ENCODE measurements at regions not wholly inside any gene's neighbourhood (a gene's known extent, or its start where the extent isn't known, plus 50 kb on each side); places are given as distances from the start of the nearest gene placed in this dataset.

DNA sequence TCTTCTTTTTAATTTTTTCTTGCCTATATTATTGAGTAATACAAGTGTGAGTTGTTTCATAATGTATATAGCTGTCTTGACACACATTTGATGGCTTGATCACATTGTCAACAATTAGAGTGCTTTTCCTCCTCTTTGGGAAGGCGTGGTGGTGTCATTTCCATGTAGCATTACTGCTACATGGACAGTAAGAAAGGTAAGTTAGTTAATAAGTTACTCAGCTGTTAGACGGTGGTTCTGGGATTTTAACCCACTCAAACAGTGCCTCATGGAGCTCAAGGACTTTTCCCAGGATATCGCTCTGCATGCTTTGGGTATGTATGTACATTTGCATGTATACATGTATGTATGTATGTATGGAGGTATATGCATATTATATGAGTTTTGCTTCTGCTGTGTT is 94.6 kb downstream of the HAPSTR1 start:
- DNase-seq (ENCODE audit: low spot score): no peak

DNA sequence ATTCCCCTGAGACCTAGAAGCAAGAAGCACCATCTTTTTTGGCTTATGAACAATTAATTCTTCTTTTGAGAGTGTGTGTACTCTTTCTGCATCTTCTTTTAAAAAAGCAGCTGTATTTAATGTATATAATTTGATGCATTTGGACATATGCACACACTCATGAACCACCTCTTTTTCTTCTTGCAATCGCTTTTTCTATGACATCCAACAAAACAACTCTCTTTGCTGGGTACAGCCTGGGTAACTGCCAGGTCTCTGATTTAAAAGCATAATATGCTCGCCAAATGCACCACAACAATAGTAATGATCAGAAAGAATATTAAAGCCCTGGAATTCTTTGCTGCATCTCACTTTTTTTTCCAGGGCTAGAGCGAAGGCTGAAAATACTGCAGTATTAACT is 97.3 kb downstream of the HAPSTR1 start:
- DNase-seq (ENCODE audit: low spot score): no peak

DNA sequence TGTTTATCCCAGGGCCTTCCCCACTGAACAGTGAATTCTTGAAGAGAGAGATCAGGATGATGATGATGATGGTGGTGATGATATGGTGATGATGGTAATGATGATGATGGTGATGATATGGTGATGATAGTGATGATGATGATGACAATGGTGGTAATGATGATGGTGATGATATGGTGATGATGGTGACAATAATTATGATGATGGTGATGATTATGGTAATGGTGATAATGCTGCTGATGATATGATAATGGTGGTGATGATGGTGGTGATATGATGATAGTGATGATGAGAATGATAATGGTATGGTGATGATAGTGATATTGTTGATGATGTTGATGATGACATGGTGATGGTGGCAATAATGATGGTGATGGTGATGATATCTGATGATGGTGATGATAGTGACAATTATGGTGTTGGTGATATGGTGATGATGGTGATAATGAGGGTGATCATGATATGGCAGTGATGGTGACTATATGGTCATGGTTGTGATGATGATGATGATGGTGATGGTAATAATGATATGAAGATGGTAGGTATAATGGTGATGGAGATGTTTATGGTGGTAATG is 99.9 kb downstream of the HAPSTR1 start:
- no peak for DNase-seq (ENCODE audit: low spot score)

DNA sequence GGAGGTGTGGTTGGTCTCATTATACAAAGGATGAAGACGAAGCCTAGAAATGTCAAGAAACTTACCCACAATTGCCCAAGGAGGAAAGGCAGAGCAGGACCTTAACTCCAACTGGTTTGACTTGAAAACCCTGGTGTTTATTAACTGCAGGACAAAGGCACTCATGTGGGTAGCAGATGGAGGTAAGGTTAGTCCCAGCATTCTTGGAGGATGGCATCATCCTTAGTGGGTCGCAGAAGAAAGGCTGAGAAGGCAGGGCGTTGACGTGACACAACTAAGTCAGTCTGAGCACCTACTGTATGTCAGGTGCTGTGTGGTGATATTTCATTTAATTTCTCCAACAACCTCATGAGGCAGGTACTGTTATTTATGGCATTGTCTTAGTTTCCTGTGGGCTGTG is 101.3 kb downstream of the HAPSTR1 start:
- DNase-seq (ENCODE audit: low spot score): no peak

DNA sequence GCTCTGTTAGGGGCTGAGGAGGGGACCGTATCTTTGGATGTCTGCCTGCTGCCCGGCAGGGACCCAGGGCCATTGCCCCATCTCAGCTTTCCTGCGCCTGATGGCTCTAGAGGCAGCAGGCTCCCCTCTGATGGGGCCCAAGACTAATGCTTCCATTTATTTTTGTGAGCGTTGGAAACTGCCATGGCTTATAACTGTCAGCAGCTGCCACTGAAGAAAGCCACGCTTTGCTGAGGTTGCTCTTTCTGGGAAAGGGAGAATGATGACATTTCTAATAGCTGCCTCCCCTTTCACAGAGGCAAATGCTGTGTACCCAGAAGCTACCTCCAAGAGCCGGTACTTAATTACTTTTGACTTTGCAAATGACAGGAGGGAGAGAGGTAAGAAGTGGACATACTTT is 103.8 kb downstream of the HAPSTR1 start:
- no peak for DNase-seq (ENCODE audit: low spot score)

DNA sequence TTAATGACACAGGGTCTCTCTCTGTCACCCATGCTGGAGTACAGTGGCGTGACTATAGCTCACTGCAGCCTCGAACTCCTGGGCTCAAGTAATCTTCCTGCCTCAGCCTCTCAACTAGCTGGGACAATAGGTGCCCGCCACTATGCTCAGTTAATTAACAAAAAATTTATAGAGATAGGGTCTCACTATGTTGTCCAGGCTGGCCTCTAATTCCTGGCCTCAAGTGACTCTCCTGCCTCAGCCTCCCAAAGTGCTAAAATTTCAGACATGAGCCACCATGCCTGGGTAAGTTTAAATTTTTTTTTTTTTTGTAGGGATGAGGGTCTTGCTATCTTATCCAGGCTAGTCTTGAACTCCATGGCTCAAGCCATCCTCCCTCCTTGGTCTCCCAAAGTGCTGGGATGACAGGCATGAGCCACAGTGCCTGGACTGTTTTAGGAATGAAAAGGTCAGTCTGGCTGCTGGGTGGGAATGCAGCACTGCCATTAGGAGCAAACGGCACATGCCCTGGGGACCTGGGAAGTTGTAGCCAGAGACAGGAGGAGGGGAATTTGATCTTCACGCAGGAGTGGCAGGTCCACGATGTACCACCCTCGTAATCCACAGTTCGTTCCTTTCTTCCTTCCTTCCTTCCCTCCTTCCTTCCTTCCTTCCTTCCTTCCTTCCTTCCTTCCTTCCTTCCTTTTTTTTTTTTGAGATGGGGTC is 106.7 kb downstream of the HAPSTR1 start:
- DNase-seq (ENCODE audit: low spot score): no peak

DNA sequence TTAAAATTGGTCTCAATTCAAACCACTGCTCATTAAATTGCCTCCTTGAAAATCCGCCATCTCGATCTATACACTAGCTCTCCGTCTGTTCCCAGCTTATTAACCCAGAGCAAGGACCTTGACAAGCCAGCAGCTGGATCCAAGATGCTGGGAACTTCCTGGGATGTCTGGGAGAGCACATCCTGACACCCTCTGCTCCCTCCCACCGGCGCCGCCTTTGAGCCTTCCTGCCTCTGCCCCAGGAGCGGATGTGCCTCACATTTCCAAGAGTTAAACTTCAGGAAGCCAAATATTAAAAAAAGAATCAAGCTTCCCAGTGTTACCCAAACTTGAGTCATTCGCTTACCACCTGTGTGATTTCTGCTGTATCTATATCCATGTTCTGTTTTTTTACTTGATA is 107.9 kb downstream of the HAPSTR1 start:
- no peak for DNase-seq (ENCODE audit: low spot score)

DNA sequence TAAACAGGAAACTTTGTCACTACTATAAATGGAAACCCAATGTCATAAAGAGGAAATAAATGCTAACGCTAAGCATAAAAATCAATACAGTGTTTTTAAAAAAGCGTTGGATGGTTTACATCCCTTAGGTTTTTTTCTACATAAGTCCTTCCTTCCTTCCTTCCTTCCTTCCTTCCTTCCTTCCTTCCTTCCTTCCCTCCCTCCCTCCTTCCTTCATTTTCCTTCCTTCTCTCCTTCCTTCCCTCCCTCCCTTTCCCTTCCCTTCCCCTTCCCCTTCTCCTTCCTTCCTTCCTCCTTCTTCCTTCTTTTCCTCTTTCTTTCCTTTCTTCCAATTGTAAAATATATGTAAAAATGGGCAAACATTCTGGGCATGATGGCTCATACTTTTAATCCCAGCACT is 108.3 kb downstream of the HAPSTR1 start:
- no peak for DNase-seq (ENCODE audit: low spot score)

DNA sequence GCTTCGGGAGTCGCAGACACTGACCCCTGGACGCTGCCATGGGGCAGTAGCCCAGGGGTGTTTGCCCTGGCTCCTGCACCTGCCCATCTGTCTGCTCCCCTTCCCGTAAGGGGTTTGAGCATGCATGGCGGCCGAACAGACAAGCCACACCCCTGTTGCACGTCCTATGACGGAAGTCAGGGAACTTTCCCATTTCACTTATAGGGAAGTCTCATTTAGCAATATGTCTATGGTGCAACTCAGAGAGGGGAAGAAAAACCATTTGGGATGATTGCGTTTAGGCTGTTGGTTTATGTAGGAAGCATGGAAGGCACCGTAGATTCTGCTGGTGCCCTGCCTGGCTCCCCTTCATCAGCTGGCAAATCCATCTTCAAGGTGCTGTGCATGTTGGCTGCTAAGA is 112.5 kb downstream of the HAPSTR1 start:
- no peak for DNase-seq (ENCODE audit: low spot score)

DNA sequence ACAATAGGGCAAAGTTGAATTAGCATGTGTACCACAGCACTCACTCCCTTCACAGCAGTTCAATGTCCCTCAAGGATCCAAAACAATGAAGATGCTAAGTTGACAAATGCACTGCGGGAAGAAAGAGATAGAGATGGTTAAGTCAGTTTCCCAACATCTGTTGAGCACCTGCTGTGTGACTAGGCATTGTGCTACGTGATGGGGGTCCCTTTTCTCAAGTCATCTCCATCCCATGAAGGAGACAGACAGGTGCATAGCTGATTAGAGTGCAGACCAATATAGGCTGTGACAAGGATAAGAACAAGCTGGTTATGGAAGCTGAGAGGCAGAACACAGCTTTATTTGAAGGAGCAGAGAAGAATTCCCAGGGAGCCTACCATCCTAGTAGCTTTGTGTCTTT is 114.2 kb downstream of the HAPSTR1 start:
- no peak for DNase-seq (ENCODE audit: low spot score)

DNA sequence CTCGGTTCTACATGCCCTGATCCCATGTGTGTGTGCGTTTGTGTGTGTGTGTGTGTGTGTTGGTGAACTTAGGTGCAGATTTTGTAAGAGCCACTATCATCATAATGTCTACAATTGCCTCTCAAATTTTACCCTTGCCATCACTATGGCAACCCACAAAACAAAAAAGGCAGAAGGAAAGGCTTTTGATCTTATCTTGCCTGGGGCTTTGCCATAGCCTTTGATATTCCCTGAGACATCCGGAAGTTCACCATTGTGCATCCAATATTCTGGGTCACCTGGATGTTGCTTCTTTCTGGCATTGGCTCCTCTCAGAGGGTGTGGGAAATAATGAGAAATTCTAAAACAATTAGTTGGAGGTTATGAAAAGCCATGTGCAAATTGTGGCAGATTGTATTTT is 114.7 kb downstream of the HAPSTR1 start:
- DNase-seq (ENCODE audit: low spot score): no peak

DNA sequence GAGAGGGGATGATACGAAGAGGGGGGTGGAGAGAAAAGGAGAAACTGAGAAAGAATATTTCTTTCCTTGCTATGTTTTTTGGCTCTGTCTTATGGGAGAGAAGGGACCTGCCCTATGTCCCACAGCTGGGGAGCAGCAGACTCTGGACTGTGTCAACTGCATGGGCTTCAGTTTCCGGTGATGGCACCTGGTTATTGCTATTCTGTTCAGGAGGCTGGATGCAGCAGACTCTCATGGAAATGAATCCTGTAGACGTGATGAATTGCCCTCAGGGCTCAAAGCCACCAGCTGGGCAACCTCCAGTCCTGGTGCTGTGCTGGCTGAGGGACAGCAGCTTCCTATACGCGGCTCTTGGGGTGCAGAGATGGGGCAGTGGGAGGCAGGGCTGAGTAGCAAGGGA is 121.2 kb downstream of the HAPSTR1 start:
- DNase-seq (ENCODE audit: low spot score): no peak

DNA sequence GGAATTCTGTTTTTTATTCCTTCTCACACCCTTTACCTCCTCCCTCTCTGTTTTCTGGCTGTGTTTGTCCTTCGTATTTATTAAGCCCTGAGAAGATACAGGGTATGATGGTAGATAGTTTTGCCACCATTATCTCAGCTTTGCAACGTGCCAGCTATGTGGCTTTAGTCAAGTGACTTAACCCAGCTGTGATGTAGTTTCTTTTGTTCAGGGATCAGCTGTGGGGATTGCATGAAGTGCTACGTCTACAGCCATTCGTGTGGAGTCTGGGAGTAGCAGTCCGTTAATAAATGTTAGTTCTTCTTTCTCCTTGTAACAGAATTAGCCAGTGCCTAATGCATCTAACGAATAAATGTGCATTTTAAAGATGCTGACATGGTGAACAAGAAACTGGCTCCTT is 128.4 kb downstream of the HAPSTR1 start:
- DNase-seq (ENCODE audit: low spot score): no peak

DNA sequence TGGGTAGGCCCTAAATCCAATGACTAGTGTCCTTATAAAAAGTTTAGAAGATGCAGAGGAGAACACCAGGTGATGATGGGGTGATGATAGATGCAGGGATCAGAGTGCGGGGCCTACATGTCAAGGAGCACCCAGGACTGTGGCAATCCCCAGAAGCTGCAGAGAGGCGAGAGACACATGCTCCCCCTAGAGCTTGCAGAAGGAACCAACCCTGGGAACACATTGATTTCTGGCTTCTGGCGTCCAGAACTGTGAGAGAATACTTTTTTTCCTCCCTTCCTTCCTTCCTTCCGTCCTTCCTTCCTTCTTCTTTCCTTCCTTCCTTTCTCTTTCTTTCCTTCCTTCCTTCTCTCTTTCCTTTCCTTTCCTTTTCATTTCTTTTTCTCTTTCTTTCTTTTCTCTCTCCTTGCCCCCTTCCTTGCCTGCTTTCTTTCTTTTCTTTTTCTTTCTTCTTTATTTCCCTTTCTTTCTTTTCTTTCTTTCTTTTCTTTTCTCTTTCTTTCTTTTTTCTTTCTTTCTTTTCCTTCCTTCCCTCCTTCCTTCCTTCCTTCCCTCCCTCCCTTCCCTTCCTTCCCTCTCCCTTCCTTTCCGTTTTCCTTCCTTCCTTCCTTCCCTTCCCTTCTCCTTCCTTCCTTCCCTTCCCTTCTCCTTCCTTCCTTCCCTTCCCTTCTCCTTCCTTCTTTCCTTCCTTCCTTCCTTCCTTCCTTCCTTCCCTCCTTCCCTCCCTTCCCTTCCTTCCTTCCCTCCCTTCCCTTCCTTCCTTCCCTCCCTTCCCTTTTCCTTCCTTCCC is 134.3 kb downstream of the HAPSTR1 start:
- peak; percentile 16 for DNase-seq (ENCODE audit: low spot score)

DNA sequence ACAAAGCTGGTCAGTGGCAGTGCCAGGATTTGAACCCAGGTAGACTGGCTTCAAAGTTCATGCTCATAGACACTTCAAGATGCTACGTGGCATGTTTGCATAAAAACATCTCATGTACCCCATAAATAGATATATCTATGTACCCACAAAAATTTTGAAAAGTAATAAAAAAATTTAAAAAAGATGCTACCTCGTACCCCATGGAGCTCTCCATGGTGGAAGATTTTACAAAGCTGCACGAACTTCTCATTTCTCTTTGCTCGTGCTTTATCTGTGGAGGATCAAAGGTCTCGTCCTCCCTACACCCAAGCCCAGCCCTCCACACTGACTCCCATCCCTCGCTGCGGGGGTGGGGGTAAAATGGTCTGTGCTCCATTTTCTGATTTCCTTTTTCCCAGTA is 135.5 kb downstream of the HAPSTR1 start:
- no peak for DNase-seq (ENCODE audit: low spot score)

DNA sequence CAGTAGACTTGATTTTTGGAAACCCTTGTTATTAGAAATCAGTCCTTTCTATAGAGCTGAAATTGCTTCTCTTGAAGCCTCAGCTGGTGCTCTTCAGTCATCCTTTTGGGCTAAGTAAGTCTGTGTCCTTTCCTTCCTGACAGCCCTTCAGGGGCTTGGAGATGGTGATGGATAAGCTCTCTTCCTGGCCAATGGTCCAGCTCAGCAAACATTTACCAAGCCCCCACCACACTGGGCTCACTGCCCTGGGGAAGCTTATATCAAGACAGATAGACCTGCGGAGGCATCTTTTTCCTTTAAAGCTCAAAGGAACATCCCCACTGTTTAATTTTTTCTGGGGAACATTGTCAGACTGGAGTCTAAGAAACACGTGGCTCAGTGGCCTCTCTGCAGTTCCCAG is 139.6 kb downstream of the HAPSTR1 start:
- no peak for DNase-seq (ENCODE audit: low spot score)

DNA sequence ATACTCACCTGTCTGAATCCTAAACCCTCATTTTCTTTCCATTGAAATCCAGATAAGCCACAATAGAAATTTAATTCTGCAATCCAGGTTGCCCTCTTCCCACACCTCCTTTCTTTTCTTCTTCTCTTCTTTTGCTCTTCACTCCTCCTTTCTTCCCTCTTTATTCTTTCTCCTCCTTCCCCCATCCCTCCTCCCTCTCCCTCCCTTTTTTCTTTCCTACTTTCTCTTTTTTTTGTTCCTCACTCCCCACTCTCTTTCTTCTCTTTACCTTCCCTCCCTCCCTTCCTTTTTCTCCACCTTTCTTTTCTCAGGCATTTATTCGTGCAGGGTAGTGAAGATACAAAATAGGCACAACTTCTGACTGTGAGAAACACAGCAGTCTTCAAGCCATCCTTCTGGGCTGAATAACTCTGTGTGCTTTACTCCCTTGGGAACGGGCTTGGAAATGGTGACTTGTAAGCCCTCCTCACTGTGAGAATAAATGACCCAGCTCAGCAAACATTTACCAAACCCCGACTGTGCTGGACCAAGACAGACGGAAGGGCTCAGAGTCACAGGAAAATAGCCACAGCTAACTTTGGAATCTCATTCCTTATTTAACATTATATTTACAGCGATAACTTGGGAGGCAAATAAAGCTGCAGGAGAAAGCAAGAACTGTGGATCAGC is 140.8 kb downstream of the HAPSTR1 start:
- DNase-seq (ENCODE audit: low spot score): no peak

DNA sequence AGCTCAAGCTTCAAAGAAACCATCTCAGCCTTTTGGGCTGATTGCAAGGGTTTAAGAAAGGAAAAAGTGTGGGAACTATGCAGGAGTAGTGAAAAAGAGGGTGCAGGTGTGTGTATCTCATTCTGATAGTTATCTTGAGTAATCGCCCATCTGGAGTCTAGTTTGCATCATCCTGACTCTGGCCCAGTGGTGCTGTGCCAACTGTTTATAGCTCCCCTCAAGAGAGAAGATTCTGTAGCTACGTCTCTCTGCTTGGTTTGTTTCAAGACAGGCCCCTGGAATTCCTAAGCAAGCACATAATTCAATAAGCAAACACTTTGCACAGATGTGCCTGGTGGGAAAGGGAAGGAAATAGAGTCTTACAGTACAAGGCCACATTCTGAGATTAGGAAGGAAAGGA is 144.4 kb downstream of the HAPSTR1 start:
- DNase-seq (ENCODE audit: low spot score): no peak

DNA sequence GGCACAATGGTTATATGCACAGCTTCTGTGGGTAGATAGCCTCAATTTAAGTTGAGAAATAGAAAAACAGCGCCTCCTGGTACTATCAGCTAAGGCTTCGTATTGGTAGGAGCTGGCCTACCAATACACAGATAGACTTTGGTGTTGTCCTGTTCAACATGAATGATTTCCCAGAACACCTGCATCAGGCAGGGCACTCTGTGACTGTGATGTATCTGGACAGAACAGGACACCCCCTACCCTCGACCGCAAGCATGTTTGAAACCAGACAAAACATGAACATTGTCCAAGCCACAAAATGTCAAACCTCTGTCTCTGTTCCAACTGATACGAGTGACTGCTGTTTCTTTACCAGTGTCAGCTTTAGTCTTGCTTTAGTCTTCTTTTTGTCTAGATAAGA is 144.9 kb downstream of the HAPSTR1 start:
- DNase-seq (ENCODE audit: low spot score): no peak

DNA sequence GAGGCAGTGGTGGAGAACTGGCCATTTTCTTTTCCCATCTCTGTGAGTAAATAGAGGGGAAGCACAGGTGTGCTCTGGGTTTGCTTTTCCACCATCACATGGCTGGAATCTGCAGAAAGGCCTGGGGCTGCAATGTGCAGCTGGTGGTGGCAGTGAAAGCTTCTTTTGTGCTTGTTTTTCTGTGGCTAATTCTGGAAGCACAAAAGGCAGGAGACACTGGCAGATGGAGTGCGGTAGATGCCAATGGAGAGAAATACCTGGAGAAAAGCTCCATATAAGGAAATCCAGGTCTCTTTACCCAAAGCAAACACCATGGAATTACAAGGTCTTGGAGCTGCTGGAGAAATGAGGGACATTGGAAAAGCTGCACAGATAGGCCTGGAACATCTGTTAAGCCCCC is 146.9 kb downstream of the HAPSTR1 start:
- no peak for DNase-seq (ENCODE audit: low spot score)

DNA sequence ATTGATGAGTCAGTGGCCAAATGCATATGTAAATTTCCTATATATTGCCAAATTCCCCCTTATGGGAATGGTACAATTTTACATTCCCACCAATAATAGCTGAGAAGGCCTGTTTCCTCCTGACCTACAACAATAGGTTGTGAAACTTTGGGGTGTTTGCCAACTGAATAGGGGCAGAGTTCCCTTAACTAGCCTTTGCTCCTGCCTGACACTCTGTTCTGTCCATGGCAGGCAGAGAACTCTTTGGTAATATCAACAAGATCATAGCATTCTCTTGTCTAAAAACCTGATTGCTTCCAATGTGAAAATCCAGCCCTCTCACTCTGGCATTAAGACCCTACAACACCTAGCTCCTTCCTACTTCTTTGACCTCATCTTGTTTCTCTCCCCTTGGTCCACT is 149.7 kb downstream of the HAPSTR1 start:
- no peak for DNase-seq (ENCODE audit: low spot score)

DNA sequence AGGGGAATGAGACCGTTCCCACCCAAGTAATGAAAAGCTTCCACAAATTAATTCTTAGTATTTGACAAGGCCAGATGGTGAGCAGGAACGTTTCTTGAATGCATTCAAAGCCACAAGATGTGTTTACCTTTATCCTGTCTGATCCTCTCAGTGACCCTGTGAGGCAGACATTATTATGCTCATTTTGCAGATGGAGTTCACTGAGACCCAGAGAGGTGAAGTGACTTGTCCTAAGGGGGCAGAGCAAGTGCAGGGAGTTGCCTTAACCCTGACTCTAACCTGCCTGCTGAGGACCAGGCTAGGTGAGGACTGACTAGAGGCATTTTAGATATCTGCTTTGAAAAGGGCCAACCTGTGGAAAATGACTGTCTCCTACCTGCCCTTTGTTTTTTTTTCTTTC is 156.7 kb downstream of the HAPSTR1 start:
- DNase-seq (ENCODE audit: low spot score): no peak

DNA sequence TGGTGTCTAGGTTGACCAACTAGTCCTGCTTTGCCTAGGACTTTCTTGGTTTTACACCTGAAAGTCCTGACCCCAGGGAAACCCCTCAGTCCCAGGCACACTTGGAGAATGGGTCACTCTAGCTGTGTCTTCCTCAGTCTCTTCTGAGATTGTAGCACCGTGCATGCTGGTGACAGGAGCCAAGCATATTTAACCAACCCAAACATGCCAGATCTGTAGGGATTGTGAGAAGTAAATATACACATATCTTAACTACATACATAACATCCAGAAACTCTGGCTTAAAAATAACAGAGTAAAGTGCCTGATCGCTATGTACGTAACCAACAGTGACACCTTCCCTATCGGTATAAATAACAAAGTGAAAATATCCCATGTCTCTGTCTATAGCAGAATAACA is 158.1 kb downstream of the HAPSTR1 start:
- DNase-seq (ENCODE audit: low spot score): no peak
